ENCODE measurements at regions not wholly inside any gene's neighbourhood (a gene's known extent, or its start where the extent isn't known, plus 50 kb on each side); places are given as distances from the start of the nearest gene placed in this dataset.
"Not testable (repeated sequence)": the region's sequence is repeated elsewhere in the genome, so short reads cannot be mapped to it uniquely, and the experiment has no call there.

DNA sequence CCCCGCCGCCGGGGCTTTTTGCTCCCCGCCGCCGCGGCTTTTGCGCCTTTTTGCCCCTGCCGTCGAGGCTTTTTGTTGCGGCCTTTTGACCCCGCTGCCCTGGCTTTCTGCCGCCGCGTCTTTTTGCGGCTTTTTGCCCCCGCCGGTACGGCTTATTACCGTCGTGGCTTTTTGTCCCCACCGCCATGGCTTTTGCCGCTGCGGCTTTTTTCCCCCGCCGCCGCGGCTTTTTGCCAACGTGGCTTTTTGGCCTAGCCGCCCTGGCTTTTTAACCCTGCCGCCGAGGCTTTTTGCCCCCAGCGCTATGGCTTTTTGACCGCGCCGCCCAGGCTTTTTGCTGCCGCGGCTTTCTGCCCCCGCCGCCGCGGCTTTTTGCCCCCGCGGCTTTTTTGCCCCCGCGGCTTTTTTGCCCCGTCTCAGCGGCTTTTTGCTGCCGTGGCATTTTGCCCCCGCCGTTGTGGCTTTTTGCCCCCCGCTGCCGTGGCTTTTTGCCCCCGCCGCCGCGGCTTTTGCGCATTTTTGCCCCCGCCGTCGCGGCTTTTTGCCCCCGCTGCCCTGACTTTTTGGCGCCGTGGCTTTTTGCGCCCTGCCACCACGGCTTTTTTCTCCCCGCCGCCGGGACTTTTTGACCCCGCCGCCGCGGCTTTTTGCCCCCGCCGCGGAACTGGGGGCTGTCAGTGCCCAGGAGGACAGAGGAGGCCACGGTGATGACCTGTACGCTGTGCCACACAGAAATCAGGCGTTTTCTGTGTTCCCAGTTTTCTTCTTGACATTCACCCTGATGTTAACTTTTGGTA, 4828.5 kb upstream of the OR11H1 start:
- H3K4me3 ChIP-seq; H3K4me1 ChIP-seq (replicated peaks); H3K36me3 ChIP-seq; H3K27ac ChIP-seq; intact Hi-C loops (cut with DNase I); H3K27me3 ChIP-seq (replicated peaks; ENCODE audit: insufficient read depth); H3K9me3 ChIP-seq; DNase-seq (ENCODE audit: low spot score): not testable (repeated sequence)
- 64% methylated on average over 35 of the region's 80 CpGs for WGBS

DNA sequence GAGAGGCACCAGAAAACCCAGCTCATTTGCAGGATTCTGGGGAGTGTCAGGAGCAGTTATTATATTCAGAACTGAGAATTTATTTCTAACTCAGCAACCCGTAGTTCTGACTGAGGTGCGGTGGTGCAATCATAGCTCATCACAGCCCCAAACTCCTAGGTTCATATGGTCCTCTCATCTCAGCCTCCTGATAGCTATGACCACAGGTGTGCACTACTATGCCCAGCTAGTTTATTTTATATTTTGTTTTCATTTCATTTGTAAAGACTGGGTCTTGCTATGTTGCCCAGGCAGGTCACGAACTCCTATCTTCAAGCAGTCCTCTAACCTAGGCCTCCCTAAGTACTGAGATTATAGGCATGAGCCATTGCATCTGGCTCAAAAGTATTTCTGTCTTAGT, 4819.8 kb upstream of the OR11H1 start:
- WGBS, result 79% methylated on average over 3 of the region's 3 CpGs
- intact Hi-C loops (cut with DNase I), result not testable (repeated sequence)

DNA sequence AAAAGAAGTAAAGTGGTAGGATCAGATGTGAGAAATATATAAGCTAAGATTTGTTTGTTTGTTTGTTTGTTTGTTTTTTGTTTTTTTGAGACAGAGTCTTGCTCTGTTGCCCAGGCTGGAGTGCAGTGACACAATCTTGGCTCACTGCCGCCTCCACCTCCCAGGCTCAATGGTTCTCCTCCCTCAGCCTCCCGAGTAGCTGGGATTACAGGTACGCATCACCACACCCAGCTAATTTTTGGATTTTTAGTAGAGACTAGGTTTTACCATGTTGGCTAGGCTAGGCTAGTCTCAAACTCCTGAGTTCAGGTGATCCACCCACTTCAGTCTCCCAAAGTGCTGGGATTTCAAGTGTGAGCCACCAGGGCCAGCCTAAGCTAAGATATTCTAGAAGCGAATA, 4817.1 kb upstream of the OR11H1 start:
- H3K27me3 ChIP-seq (replicated peaks; ENCODE audit: insufficient read depth); intact Hi-C loops (cut with DNase I); H3K27ac ChIP-seq; H3K9me3 ChIP-seq; DNase-seq (ENCODE audit: low spot score); H3K36me3 ChIP-seq; H3K4me1 ChIP-seq (replicated peaks); H3K4me3 ChIP-seq: not testable (repeated sequence)
- WGBS, result 54% methylated on average over 4 of the region's 4 CpGs

More for the DNA sequence above, 4819.8 kb upstream of the OR11H1 start:
- not testable (repeated sequence) for H3K9me3 ChIP-seq; DNase-seq (ENCODE audit: low spot score); H3K4me3 ChIP-seq; H3K4me1 ChIP-seq (replicated peaks); H3K27me3 ChIP-seq (replicated peaks; ENCODE audit: insufficient read depth); H3K36me3 ChIP-seq; H3K27ac ChIP-seq

DNA sequence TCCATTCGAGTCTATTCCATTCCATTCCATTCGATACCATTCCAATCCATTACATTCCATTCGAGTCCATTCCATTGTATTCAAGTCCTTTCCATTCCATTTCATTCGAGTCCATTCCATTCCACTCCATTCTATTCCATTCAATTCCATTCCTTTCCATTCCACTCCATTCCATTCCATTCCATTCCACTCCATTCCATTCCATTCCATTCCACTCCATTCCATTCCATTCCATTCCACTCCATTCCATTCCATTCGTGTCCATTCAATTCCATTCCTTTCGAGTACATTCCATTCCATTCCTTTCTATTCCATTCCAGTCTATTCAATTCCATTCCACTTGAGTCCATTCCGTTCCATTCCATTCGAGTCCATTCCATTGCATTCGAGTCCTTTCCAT, 4805.2 kb upstream of the OR11H1 start:
- intact Hi-C loops (cut with DNase I); H3K4me1 ChIP-seq (replicated peaks); H3K36me3 ChIP-seq; H3K9me3 ChIP-seq; H3K27ac ChIP-seq; DNase-seq (ENCODE audit: low spot score); H3K4me3 ChIP-seq; H3K27me3 ChIP-seq (replicated peaks; ENCODE audit: insufficient read depth): not testable (repeated sequence)
- 58% methylated on average over 9 of the region's 9 CpGs for WGBS

DNA sequence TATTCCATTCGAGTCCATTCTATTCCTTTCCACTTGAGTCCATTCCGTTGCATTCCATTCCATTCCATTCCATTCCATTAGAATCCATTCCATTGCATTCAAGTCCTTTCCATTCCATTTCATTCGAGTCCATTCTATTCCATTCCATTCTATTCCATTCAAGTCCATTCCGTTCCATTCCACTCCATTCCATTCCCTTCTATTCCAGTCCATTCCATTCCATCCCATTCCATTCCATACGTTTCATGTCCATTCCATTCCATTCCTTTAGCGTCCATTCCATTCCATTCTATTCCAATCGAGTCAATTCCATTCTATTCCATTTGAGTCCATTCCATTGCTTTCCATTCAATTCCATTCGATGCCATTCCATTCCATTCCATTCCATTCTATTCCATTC, 4804.0 kb upstream of the OR11H1 start:
- DNase-seq (ENCODE audit: low spot score); H3K36me3 ChIP-seq; H3K4me3 ChIP-seq; H3K27ac ChIP-seq; intact Hi-C loops (cut with DNase I); H3K27me3 ChIP-seq (replicated peaks; ENCODE audit: insufficient read depth); H3K9me3 ChIP-seq; H3K4me1 ChIP-seq (replicated peaks): not testable (repeated sequence)
- WGBS, result 54% methylated on average over 8 of the region's 8 CpGs

DNA sequence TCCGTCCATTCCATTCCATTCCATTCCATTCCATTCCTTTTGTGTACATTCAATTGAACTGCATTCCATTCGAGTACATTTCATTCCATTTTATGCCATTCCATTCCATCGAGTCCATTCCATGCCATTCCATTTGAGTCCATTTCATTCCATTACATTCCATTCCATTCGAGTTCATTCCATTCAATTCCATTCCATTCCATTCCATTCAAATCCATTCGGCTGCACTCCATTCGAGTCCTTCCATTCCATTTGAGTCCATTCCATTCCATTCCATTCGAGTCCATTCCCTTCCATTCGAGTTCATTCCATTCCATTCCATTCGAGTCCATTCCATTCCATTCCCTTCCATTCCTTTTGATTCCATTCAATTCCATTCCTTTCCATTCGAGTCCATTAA, 4800.6 kb upstream of the OR11H1 start:
- Histone ChIP-seq H3K27me3 (replicated peaks; ENCODE audit: insufficient read depth) (no peaks in the 10 kb centered on the region), H3K27ac (no peak overlapping the region), H3K4me1 (replicated peaks) (no peaks in the 10 kb centered on the region), H3K4me3 (no peak overlapping the region), H3K36me3 (no peaks in the 10 kb centered on the region), H3K9me3 (no peaks in the 10 kb centered on the region)
- TF ChIP-seq POLR2AphosphoS5 (IDR thresholded peaks at IDR 0.05) (no peak), POLR2A (IDR thresholded peaks at IDR 0.05) (no peak)
- TF ChIP-seq, protein P1, sequence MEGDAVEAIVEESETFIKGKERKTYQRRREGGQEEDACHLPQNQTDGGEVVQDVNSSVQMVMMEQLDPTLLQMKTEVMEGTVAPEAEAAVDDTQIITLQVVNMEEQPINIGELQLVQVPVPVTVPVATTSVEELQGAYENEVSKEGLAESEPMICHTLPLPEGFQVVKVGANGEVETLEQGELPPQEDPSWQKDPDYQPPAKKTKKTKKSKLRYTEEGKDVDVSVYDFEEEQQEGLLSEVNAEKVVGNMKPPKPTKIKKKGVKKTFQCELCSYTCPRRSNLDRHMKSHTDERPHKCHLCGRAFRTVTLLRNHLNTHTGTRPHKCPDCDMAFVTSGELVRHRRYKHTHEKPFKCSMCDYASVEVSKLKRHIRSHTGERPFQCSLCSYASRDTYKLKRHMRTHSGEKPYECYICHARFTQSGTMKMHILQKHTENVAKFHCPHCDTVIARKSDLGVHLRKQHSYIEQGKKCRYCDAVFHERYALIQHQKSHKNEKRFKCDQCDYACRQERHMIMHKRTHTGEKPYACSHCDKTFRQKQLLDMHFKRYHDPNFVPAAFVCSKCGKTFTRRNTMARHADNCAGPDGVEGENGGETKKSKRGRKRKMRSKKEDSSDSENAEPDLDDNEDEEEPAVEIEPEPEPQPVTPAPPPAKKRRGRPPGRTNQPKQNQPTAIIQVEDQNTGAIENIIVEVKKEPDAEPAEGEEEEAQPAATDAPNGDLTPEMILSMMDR (IDR thresholded peaks at IDR 0.05), result no peak
- WGBS, result 60% methylated on average over 10 of the region's 10 CpGs
- no peak for DNase-seq (ENCODE audit: low spot score)
- intact Hi-C loops (cut with DNase I), result no loop called here

DNA sequence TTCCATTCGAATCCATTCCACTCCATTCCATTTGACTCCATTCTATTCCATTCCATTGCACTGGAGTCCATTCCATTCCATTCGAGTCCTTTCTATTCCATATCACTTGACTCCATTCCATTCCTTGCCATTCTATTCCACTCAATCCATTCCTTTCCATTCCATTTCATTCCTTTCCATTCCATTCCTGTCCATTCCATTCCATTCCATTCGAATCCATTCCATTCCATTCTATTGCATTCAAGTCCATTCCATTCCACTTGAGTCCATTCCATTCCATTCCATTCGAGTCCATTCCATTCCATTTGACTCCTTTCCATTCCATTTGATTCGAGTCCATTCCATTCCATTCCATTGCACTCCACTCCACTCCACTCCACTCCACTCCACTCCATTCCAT, 4798.0 kb upstream of the OR11H1 start:
- H3K4me1 ChIP-seq (replicated peaks); intact Hi-C loops (cut with DNase I); DNase-seq (ENCODE audit: low spot score); H3K36me3 ChIP-seq; H3K27me3 ChIP-seq (replicated peaks; ENCODE audit: insufficient read depth); H3K27ac ChIP-seq; H3K4me3 ChIP-seq; H3K9me3 ChIP-seq: not testable (repeated sequence)
- 53% methylated on average over 5 of the region's 5 CpGs for WGBS

DNA sequence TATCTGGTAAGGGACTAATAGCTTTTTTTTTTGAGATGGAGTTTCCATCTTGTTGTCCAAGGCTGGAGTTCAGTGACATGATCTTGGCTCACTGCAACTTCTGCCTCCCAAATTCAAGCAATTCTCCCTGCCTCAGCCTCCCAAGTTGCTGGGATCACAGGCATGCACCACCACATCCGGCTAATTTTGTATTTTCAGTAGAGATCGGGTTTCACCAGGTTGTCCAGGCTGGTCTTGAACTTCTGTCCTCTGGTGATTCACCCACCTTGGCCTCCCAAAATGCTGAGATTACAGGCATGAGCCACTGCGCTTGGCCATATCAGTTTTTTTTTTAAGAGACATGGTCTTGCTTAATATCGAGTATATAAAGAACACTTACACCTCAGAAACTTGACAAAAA, 4797.3 kb upstream of the OR11H1 start:
- WGBS, result 69% methylated on average over 4 of the region's 4 CpGs
- not testable (repeated sequence) for H3K9me3 ChIP-seq

DNA sequence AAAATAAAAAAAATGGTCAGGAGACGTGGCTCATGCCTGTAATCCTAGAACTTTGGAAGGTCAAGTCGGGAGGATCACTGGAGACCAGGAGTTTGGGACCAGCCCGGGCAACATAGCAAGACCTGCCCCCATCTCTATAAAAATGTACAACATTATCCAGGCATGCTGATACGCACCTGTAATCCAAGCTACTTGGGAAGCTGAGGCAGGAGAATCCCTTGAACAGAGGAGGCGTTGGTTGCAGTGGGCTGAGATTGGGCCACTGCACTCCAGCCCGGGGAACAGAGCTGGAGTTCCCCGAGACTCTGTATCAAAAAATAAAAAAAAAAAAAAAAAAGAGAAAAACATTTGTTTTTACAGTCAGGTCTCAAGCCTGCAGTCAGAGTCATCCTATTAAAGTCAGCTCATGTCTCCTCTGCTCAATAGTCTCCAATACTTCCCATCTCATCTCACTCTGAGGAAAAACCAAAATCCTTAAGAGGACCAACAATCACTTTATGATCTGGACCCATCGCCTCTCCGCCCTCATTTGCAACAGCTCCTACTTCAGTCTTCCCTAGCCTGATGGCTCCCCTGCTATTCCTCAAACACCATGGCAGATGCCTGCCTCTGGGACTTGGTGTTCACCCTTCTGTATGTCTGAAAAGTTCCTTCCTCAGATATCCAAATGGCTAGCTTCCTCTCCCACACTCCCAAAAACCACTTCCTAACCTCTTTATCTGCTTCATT, 4796.6 kb upstream of the OR11H1 start:
- intact Hi-C loops (cut with DNase I); DNase-seq (ENCODE audit: low spot score); H3K4me3 ChIP-seq; H3K27ac ChIP-seq; H3K36me3 ChIP-seq; H3K27me3 ChIP-seq (replicated peaks; ENCODE audit: insufficient read depth); H3K9me3 ChIP-seq; H3K4me1 ChIP-seq (replicated peaks): not testable (repeated sequence)
- WGBS, result 58% methylated on average over 9 of the region's 9 CpGs

More for the DNA sequence above, 4797.3 kb upstream of the OR11H1 start:
- DNase-seq (ENCODE audit: low spot score); H3K27ac ChIP-seq; H3K4me1 ChIP-seq (replicated peaks); intact Hi-C loops (cut with DNase I); H3K4me3 ChIP-seq; H3K27me3 ChIP-seq (replicated peaks; ENCODE audit: insufficient read depth); H3K36me3 ChIP-seq: not testable (repeated sequence)

DNA sequence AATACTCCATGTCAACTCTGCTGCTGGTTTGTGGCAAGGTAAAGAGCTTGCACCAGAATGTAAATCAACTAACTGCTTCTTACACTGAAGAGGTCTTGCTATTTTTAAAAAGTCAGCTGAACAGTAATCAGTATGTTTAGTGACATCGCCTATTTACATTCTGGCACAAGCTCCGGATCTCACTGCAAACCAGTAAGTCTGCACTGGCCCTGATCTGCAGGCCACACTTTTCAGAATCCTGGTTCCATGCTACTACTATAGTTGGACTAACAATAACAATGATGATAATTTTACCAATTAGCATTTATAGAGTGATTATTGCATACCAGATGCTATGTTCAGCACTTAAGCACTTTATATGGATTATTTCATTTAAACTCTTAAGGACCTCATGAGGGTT, 4792.9 kb upstream of the OR11H1 start:
- H3K4me1 ChIP-seq (replicated peaks); DNase-seq (ENCODE audit: low spot score); intact Hi-C loops (cut with DNase I); H3K27ac ChIP-seq; H3K4me3 ChIP-seq; H3K36me3 ChIP-seq; H3K27me3 ChIP-seq (replicated peaks; ENCODE audit: insufficient read depth); H3K9me3 ChIP-seq: not testable (repeated sequence)
- WGBS, result 63% methylated on average over 2 of the region's 2 CpGs

DNA sequence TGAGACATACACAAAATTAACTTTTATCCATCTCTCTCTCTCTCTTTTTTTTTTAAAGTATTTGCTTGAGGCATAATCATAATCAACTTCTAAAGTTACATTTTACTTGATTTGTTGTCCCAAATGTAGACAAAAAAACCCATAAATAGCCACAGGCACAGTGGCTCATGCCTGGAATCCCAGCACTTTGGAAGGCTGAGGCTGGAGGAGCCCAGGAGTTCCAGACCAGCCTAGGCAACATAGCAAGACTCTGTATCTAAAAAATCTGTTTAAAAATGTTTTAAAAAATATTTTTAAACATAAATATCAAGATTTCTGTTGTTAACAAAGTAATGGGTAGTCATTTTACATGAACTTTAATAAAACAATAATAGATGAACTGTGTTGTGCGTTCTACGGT, 4791.1 kb upstream of the OR11H1 start:
- WGBS, result 79% methylated on average over 2 of the region's 2 CpGs
- DNase-seq (ENCODE audit: low spot score); H3K27me3 ChIP-seq (replicated peaks; ENCODE audit: insufficient read depth): not testable (repeated sequence)

More for the DNA sequence above, 4791.1 kb upstream of the OR11H1 start:
- H3K36me3 ChIP-seq; H3K4me1 ChIP-seq (replicated peaks); H3K9me3 ChIP-seq; intact Hi-C loops (cut with DNase I); H3K4me3 ChIP-seq; H3K27ac ChIP-seq: not testable (repeated sequence)

Measured in prostate gland (tissue), 2 donors.